Mesenchymal stem cell (in vitro differentiated cells and primary cell): ENCODE measurements at regions not wholly inside any gene's neighbourhood (a gene's known extent, or its start where the extent isn't known, plus 50 kb on each side); places are given as distances from the start of the nearest gene placed in this dataset.

ENCODE experiments used
- DNase-seq: peaks from one replicate; pipeline ENCODE4 v3.0.0-alpha.2; 2013
- H2AFZ ChIP-seq: one replicate; pipeline ENCODE4 v1.6.1; 2013; ENCODE audit warnings: low read depth, mild to moderate bottlenecking, control low read depth, inconsistent platforms, low read length, moderate library complexity
- H2AK5ac ChIP-seq: 2 replicates; pipeline ENCODE4 v1.6.1; 2013; ENCODE audit warnings: low read length, moderate library complexity, mild to moderate bottlenecking, inconsistent platforms; ENCODE audit not compliant: severe bottlenecking
- H2BK120ac ChIP-seq: one replicate; pipeline ENCODE4 v1.6.1; 2013; ENCODE audit warnings: low read depth, mild to moderate bottlenecking, inconsistent platforms, low read length, moderate library complexity
- H2BK12ac ChIP-seq, 2 experiments: one replicate each; pipeline ENCODE4 v1.6.1; 2013; ENCODE audit warnings: inconsistent platforms in 2 of 2, low read length in 2 of 2, mild to moderate bottlenecking in 2 of 2, moderate library complexity in 2 of 2, control low read depth in 1 of 2
- H2BK15ac ChIP-seq: one replicate; pipeline ENCODE4 v1.6.1; 2013; ENCODE audit warnings: mild to moderate bottlenecking, low read depth, inconsistent platforms; ENCODE audit not compliant: poor library complexity, severe bottlenecking
- H2BK5ac ChIP-seq: 2 replicates; pipeline ENCODE4 v1.6.1; 2013; ENCODE audit warnings: low read depth, mild to moderate bottlenecking, low read length, control low read depth, inconsistent platforms; ENCODE audit not compliant: poor library complexity, severe bottlenecking
- H3K14ac ChIP-seq, 2 experiments: one replicate each; pipeline ENCODE4 v1.6.1; 2013; ENCODE audit warnings: inconsistent platforms in 2 of 2, low read length in 2 of 2, control low read depth in 1 of 2, mild to moderate bottlenecking in 1 of 2, moderate library complexity in 1 of 2
- H3K18ac ChIP-seq, 2 experiments: one replicate each; pipeline ENCODE4 v1.6.1; 2013; ENCODE audit warnings: inconsistent platforms in 2 of 2, low read length in 2 of 2, control low read depth in 1 of 2, low read depth in 1 of 2, mild to moderate bottlenecking in 1 of 2
- H3K23ac ChIP-seq, 2 experiments: one replicate each; pipeline ENCODE4 v1.6.1; 2013; ENCODE audit warnings: inconsistent platforms in 2 of 2, low read length in 2 of 2, mild to moderate bottlenecking in 2 of 2, moderate library complexity in 2 of 2, control low read depth in 1 of 2
- H3K27ac ChIP-seq: 2 replicates; pipeline ENCODE4 v1.5.1; 2013; ENCODE audit warnings: mild to moderate bottlenecking, moderate library complexity, low read length, control low read depth, inconsistent platforms; ENCODE audit not compliant: poor library complexity, severe bottlenecking
- H3K27me3 ChIP-seq, 2 experiments: 2 replicates each; pipeline versions ENCODE4 v1.6.1 to v1.7.0; 2013; ENCODE audit warnings: low read length in 2 of 2, mild to moderate bottlenecking in 2 of 2, moderate library complexity in 2 of 2, control low read depth in 1 of 2, inconsistent platforms in 1 of 2; ENCODE audit not compliant: control insufficient read depth in 1 of 2, insufficient read depth in 1 of 2
- H3K36me3 ChIP-seq, 2 experiments: 2 replicates each; pipeline versions ENCODE4 v1.6.1 to v1.7.0; 2013; ENCODE audit warnings: low read length in 2 of 2, control low read depth in 1 of 2, inconsistent platforms in 1 of 2, low read depth in 1 of 2, mild to moderate bottlenecking in 1 of 2; ENCODE audit not compliant: insufficient read depth in 2 of 2, control insufficient read depth in 1 of 2
- H3K4ac ChIP-seq, 2 experiments: one replicate each; pipeline ENCODE4 v1.6.1; 2013; ENCODE audit warnings: inconsistent platforms in 2 of 2, low read length in 2 of 2, mild to moderate bottlenecking in 2 of 2, moderate library complexity in 2 of 2, control low read depth in 1 of 2, low read depth in 1 of 2
- H3K4me1 ChIP-seq: 2 replicates; pipeline ENCODE4 v1.6.1; 2013; ENCODE audit warnings: low read depth, low read length, control low read depth; ENCODE audit not compliant: control insufficient read depth, insufficient read depth
- H3K4me2 ChIP-seq: 2 replicates; pipeline ENCODE4 v1.6.1; 2013; ENCODE audit warnings: low read length, mild to moderate bottlenecking, inconsistent platforms; ENCODE audit not compliant: poor library complexity, severe bottlenecking
- H3K4me3 ChIP-seq, 2 experiments: 2 replicates each; pipeline versions ENCODE4 v1.5.1 to v1.7.0; 2013; ENCODE audit warnings: low read length in 2 of 2, mild to moderate bottlenecking in 2 of 2, control low read depth in 1 of 2, low read depth in 1 of 2; ENCODE audit not compliant: insufficient read depth in 1 of 2
- H3K79me1 ChIP-seq: replicated peaks from 2 replicates; pipeline ENCODE4 v1.6.1; 2013; ENCODE audit warnings: mild to moderate bottlenecking, control low read depth, low read length, inconsistent platforms; ENCODE audit not compliant: poor library complexity, severe bottlenecking
- H3K9ac ChIP-seq: 2 replicates; pipeline ENCODE4 v1.7.0; 2013; ENCODE audit warnings: mild to moderate bottlenecking, low read length, moderate library complexity
- H3K9me3 ChIP-seq: 2 replicates; pipeline ENCODE4 v1.7.0; 2013; ENCODE audit warnings: mild to moderate bottlenecking, low read length; ENCODE audit not compliant: control insufficient read depth
- H4K8ac ChIP-seq: one replicate; pipeline ENCODE4 v1.6.1; 2013; ENCODE audit warnings: inconsistent platforms, mild to moderate bottlenecking, low read length, moderate library complexity
- H4K91ac ChIP-seq: one replicate; pipeline ENCODE4 v1.6.1; 2013; ENCODE audit warnings: mild to moderate bottlenecking, low read length, inconsistent platforms
- WGBS: methylation state at CpG from one replicate; pipeline ENCODE4 v1.1.7; 2013; ENCODE audit warnings: mixed read lengths; 5-methylcytosine and 5-hydroxymethylcytosine counted together

- Histone ChIP-seq H3K36me3 (no peaks in the 10 kb centered on the region), H3K18ac (no peak overlapping the region), H2BK12ac (no peak overlapping the region), H3K4ac (no peak overlapping the region), H3K4me3 (no peak overlapping the region), H3K79me1 (no peaks in the 10 kb centered on the region), H3K4me2 (no peak overlapping the region), H3K27me3 (no peaks in the 10 kb centered on the region), H3K14ac (no peak overlapping the region), H4K91ac (no peak overlapping the region), H4K8ac (no peak overlapping the region), H2BK5ac (no peak overlapping the region), H2AK5ac (no peak overlapping the region), H2BK120ac (no peak overlapping the region), H3K9ac (no peak overlapping the region), H3K27ac (no peak overlapping the region), H3K4me1 (no peaks in the 10 kb centered on the region), H3K23ac (no peak overlapping the region), H3K9me3 (peaks cover under 1% of the 10 kb centered on the region), H2BK15ac (no peak overlapping the region), H2AFZ (no peak overlapping the region)
- no peak for DNase-seq
Measured at GRCh38 chr6:81623106-81623759, 129.2 kb downstream of the TENT5A start.

GRCh38 chr6:81621816-81622395, 130.6 kb downstream of the TENT5A start:
- no peak for DNase-seq
- no peak overlapping the region for H3K18ac ChIP-seq
- no peaks in the 10 kb centered on the region for H3K4me1 ChIP-seq
- no peaks in the 10 kb centered on the region for H3K9me3 ChIP-seq
- no peak overlapping the region for H2BK120ac ChIP-seq
- H2BK12ac ChIP-seq = no peak overlapping the region
- no peak overlapping the region for H3K27ac ChIP-seq
- H2BK15ac ChIP-seq = no peak overlapping the region
- no peak overlapping the region for H3K14ac ChIP-seq
- H2AK5ac ChIP-seq = no peak overlapping the region
- H3K4ac ChIP-seq = no peak overlapping the region
- no peak overlapping the region for H3K9ac ChIP-seq
- H2BK5ac ChIP-seq = no peak overlapping the region
- no peak overlapping the region for H3K23ac ChIP-seq
- no peak overlapping the region for H4K91ac ChIP-seq
- no peak overlapping the region for H3K4me3 ChIP-seq
- H4K8ac ChIP-seq = no peak overlapping the region
- H3K79me1 ChIP-seq = no peaks in the 10 kb centered on the region
- no peak overlapping the region for H3K4me2 ChIP-seq
- no peaks in the 10 kb centered on the region for H3K36me3 ChIP-seq
- H3K27me3 ChIP-seq = no peaks in the 10 kb centered on the region
- 97% methylated on average over 2 of the region's 2 CpGs for WGBS
- no peak overlapping the region for H2AFZ ChIP-seq

GRCh38 chr6:81614292-81614691, 138.2 kb downstream of the TENT5A start:
- no peak overlapping the region for H3K27ac ChIP-seq
- H3K79me1 ChIP-seq = no peaks in the 10 kb centered on the region
- no peak overlapping the region for H2BK15ac ChIP-seq
- H3K4ac ChIP-seq = no peak overlapping the region
- H2BK5ac ChIP-seq = no peak overlapping the region
- H4K8ac ChIP-seq = no peak overlapping the region
- no peaks in the 10 kb centered on the region for H3K36me3 ChIP-seq
- H2AK5ac ChIP-seq = no peak overlapping the region
- no peak overlapping the region for H3K14ac ChIP-seq
- no peak overlapping the region for H2AFZ ChIP-seq
- WGBS = 1% methylated on average over 1 of the region's 1 CpG
- H2BK12ac ChIP-seq = no peak overlapping the region
- no peak overlapping the region for H3K23ac ChIP-seq
- no peak overlapping the region for H3K4me3 ChIP-seq
- H3K9me3 ChIP-seq = no peaks in the 10 kb centered on the region
- no peak overlapping the region for H3K4me2 ChIP-seq
- no peaks in the 10 kb centered on the region for H3K4me1 ChIP-seq
- peak; percentile 68 for DNase-seq
- H3K18ac ChIP-seq = peak overlapping the region in 1 of 2 experiments; percentile 54
- H2BK120ac ChIP-seq = peak overlapping the region; percentile 34
- no peaks in the 10 kb centered on the region for H3K27me3 ChIP-seq
- peak overlapping the region; percentile 1 for H3K9ac ChIP-seq
- no peak overlapping the region for H4K91ac ChIP-seq

GRCh38 chr6:81613606-81614005, 138.9 kb downstream of the TENT5A start:
- H3K4me1 ChIP-seq = no peaks in the 10 kb centered on the region
- H2BK12ac ChIP-seq = peak overlapping the region in 1 of 2 experiments; percentile 54
- H3K36me3 ChIP-seq = no peaks in the 10 kb centered on the region
- no peaks in the 10 kb centered on the region for H3K27me3 ChIP-seq
- H3K4ac ChIP-seq = no peak overlapping the region
- H4K91ac ChIP-seq = no peak overlapping the region
- H2AK5ac ChIP-seq = no peak overlapping the region
- no peaks in the 10 kb centered on the region for H3K9me3 ChIP-seq
- no peak overlapping the region for H3K4me3 ChIP-seq
- H3K79me1 ChIP-seq = no peaks in the 10 kb centered on the region
- H2AFZ ChIP-seq = no peak overlapping the region
- H2BK5ac ChIP-seq = no peak overlapping the region
- no peak overlapping the region for H3K14ac ChIP-seq
- peak overlapping the region; percentile 34 for H2BK120ac ChIP-seq
- peak overlapping the region; percentile 28 for H4K8ac ChIP-seq
- peak overlapping the region; percentile 24 for H3K27ac ChIP-seq
- peak overlapping the region in 1 of 2 experiments; percentile 43 for H3K18ac ChIP-seq
- WGBS = no CpG with 5 or more reads among the region's 1 CpG
- H3K4me2 ChIP-seq = no peak overlapping the region
- H3K9ac ChIP-seq = no peak overlapping the region
- no peak overlapping the region for H3K23ac ChIP-seq
- peak; percentile 88 for DNase-seq
- H2BK15ac ChIP-seq = no peak overlapping the region
